Activated T-helper 17 cell treated with anti-CD3 and anti-CD28 coated beads, Interleukin-2, amount 50 U/mL, for 72 hours (primary cell): ENCODE measurements at regions not wholly inside any gene's neighbourhood (a gene's known extent, or its start where the extent isn't known, plus 50 kb on each side); places are given as distances from the start of the nearest gene placed in this dataset.
"Not testable (repeated sequence)": the region's sequence is repeated elsewhere in the genome, so short reads cannot be mapped to it uniquely, and the experiment has no call there.

Source experiments
- ATAC-seq: fragments of 150-1000 bp; cut with Tn5 transposase; replicated peaks from 2 replicates; pipeline ENCODE4 v1.10.0; 2021; ENCODE audit warnings: mild to moderate bottlenecking, moderate library complexity
- H3K27ac Mint-ChIP-seq: one replicate; pipeline ENCODE4 v1.8.0; 2022; ENCODE audit warnings: mixed read lengths
- H3K27me3 Mint-ChIP-seq: one replicate; pipeline ENCODE4 v1.8.0; 2022; ENCODE audit warnings: mixed read lengths
- H3K36me3 Mint-ChIP-seq: one replicate; pipeline ENCODE4 v1.8.0; 2022; ENCODE audit warnings: low read depth, mild to moderate bottlenecking, mixed read lengths
- H3K4me1 Mint-ChIP-seq: one replicate; pipeline ENCODE4 v1.8.0; 2022; ENCODE audit warnings: mixed read lengths
- H3K4me3 Mint-ChIP-seq: one replicate; pipeline ENCODE4 v1.8.0; 2022; ENCODE audit warnings: mild to moderate bottlenecking, mixed read lengths
- H3K9me3 Mint-ChIP-seq: one replicate; pipeline ENCODE4 v1.8.0; 2022; ENCODE audit warnings: mixed read lengths

- Mint-ChIP-seq H3K27ac (no peak overlapping the region), H3K9me3 (no peaks in the 10 kb centered on the region), H3K27me3 (no peaks in the 10 kb centered on the region), H3K4me3 (no peak overlapping the region), H3K36me3 (no peaks in the 10 kb centered on the region), H3K4me1 (no peaks in the 10 kb centered on the region)
- no peak for ATAC-seq
Measured at GRCh38 chr4:24190761-24191695, 301.2 kb upstream of the PPARGC1A start.

DNA sequence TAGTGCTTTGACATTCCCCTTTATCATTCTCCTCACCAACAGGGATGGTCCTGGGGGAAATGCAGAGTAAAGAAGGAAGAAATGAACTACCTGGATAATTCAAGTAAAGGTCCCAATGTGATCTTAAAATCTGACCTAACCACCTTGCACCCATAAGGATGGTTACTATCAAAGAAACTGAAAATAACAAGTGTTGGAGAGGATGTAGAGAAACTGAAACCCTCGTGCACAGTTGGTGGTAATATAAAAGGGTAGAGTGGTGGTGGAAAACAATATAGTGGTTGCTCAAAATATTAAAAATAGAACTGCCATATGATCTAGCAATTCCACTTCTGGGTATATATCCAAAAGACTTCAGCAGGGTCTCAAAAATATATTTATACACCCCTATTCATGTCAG lies 298.6 kb upstream of the PPARGC1A start:
- no peak overlapping the region for H3K4me3 Mint-ChIP-seq
- no peaks in the 10 kb centered on the region for H3K9me3 Mint-ChIP-seq
- no peak overlapping the region for H3K27ac Mint-ChIP-seq
- no peak for ATAC-seq
- no peaks in the 10 kb centered on the region for H3K4me1 Mint-ChIP-seq
- no peaks in the 10 kb centered on the region for H3K36me3 Mint-ChIP-seq
- H3K27me3 Mint-ChIP-seq: no peaks in the 10 kb centered on the region

DNA sequence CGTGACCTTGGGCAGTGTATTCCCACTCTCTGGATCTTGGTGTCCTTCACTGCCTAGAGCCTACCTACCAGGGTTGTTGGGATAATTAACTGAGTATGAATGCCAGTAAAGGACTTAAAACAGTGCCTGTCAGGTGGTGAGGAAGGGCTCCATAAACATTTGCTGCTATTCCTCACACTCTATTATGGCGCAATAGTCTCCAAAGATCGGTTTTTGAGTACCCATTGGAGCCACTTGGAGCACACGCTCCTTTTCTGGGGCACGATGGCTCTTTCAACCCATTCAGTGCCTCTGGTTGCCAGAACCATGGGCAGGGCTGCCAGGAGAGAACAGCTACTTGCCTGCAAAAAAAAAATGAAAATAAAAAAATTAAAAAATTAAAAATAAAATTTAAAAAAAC lies 296.6 kb upstream of the PPARGC1A start:
- Mint-ChIP-seq H3K4me1 (no peaks in the 10 kb centered on the region), H3K27ac (no peak overlapping the region), H3K36me3 (no peaks in the 10 kb centered on the region), H3K9me3 (no peaks in the 10 kb centered on the region), H3K4me3 (no peak overlapping the region), H3K27me3 (no peaks in the 10 kb centered on the region)
- no peak for ATAC-seq

GRCh38 chr4:24181005-24181404 lies 291.2 kb upstream of the PPARGC1A start:
- Mint-ChIP-seq H3K27me3 (no peaks in the 10 kb centered on the region), H3K9me3 (peaks cover 5% of the 10 kb centered on the region), H3K4me3 (no peak overlapping the region), H3K36me3 (no peaks in the 10 kb centered on the region), H3K27ac (no peak overlapping the region), H3K4me1 (no peaks in the 10 kb centered on the region)
- ATAC-seq: no peak

- no peaks in the 10 kb centered on the region for H3K4me1 Mint-ChIP-seq
- no peak for ATAC-seq
- H3K4me3 Mint-ChIP-seq: no peak overlapping the region
- H3K9me3 Mint-ChIP-seq: peaks cover 8% of the 10 kb centered on the region
- H3K27ac Mint-ChIP-seq: no peak overlapping the region
- H3K27me3 Mint-ChIP-seq: no peaks in the 10 kb centered on the region
- H3K36me3 Mint-ChIP-seq: no peaks in the 10 kb centered on the region
Measured at GRCh38 chr4:24180586-24180985, 290.7 kb upstream of the PPARGC1A start.

DNA sequence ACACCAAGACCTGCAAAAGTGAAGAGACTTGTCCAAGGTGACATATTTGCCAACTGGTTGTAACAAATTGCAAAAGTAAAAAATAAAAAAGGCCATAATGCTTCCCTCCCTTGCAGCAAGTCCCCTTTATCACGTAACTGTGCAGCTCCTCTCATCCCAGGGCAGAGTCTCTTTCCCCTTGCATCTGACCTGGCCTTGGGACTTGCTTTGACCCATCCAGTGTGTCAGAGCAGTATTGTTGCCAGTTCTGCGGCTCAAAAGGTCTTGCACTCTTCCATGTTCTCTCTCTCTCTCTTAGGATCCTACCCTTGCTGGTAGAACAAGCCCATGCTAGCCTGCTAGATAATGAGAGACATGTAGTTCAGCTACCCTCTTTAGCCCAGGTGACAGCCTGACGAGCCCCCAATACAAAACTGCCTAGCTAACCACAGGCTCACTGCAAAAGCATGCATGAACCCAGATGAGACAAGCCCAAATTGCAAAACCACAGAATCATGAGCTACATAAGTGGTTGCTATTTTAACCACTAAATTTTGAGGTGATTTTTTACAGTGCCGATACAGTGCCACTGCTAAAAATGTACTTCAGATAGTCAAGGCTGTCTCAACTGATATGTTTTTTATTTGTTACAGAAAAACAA lies 289.5 kb upstream of the PPARGC1A start:
- H3K36me3 Mint-ChIP-seq: no peaks in the 10 kb centered on the region

DNA sequence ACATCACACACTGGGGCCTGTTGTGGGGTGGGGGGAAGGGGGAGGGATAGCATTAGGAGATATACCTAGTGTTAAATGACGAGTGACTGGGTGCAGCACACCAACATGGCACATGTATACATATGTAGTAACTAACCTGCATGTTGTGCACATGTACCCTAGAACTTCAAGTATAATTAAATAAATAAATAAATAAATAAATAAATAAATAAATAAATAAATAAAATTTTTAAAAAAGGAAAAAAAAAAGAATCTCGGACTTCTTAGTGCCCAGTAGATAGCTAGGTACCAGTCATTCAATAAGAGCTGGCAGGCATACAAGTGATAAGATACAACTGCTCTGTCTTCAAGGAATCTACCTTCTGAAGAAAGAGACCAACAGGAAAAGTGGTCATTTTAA lies 287.6 kb upstream of the PPARGC1A start:
- not testable (repeated sequence) for H3K4me1 Mint-ChIP-seq, H3K36me3 Mint-ChIP-seq
- H3K9me3 Mint-ChIP-seq: peaks cover 15% of the 10 kb centered on the region

More for the DNA sequence above, 289.5 kb upstream of the PPARGC1A start:
- Mint-ChIP-seq H3K27me3 (no peaks in the 10 kb centered on the region), H3K4me1 (no peaks in the 10 kb centered on the region), H3K27ac (no peak overlapping the region), H3K4me3 (no peak overlapping the region), H3K9me3 (peaks cover 12% of the 10 kb centered on the region)
- ATAC-seq: no peak

DNA sequence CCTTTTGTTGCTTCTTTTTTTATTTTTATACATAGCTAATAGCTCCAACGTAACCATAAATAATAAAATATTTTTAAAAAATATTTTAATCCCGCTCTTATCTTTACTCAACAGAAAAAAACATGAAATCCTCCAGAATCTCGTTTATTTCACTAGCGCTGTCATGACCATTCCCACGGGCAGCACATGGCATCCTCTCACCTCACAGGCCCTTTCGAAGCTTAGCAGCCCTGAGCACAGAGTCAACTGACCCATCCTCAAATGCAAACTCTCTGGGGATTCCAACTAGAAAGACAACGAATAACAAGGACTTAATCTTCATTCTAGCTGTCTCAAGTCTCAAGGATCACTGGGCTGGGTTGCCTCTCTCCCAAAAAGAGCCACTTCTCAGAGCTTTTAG lies 285.9 kb upstream of the PPARGC1A start:
- ATAC-seq: no peak
- no peaks in the 10 kb centered on the region for H3K4me1 Mint-ChIP-seq
- H3K9me3 Mint-ChIP-seq: peaks cover 19% of the 10 kb centered on the region
- no peaks in the 10 kb centered on the region for H3K36me3 Mint-ChIP-seq
- no peak overlapping the region for H3K4me3 Mint-ChIP-seq
- no peaks in the 10 kb centered on the region for H3K27me3 Mint-ChIP-seq
- no peak overlapping the region for H3K27ac Mint-ChIP-seq

More for the DNA sequence above, 287.6 kb upstream of the PPARGC1A start:
- not testable (repeated sequence) for H3K27ac Mint-ChIP-seq, H3K27me3 Mint-ChIP-seq, H3K4me3 Mint-ChIP-seq, ATAC-seq

DNA sequence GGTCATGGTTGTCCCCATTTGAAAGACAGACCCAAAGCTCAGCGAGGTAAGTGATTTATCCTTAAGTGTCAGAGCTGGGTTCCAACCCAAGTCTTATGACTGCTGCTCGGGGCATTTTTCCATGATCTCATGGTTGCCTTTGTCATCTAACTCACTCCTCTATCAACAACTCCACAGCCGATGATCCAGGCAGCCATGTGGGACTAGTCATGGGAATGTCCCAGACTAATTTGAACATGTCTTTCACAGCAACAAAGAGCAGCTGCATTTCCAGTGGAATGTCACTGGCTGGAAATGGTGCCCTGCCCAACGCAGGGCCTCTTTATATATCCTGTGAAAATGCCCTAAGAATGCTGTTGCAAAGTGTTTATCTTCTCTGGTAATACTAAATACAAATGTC lies 284.8 kb upstream of the PPARGC1A start:
- H3K36me3 Mint-ChIP-seq: no peaks in the 10 kb centered on the region
- H3K27me3 Mint-ChIP-seq: no peaks in the 10 kb centered on the region
- H3K27ac Mint-ChIP-seq: no peak overlapping the region
- H3K4me1 Mint-ChIP-seq: no peaks in the 10 kb centered on the region
- H3K9me3 Mint-ChIP-seq: peaks cover 19% of the 10 kb centered on the region
- no peak overlapping the region for H3K4me3 Mint-ChIP-seq
- ATAC-seq: no peak

- H3K4me3 Mint-ChIP-seq: no peak overlapping the region
- H3K36me3 Mint-ChIP-seq: no peaks in the 10 kb centered on the region
- no peak for ATAC-seq
- H3K27me3 Mint-ChIP-seq: no peaks in the 10 kb centered on the region
- no peak overlapping the region for H3K27ac Mint-ChIP-seq
- peaks cover 23% of the 10 kb centered on the region for H3K9me3 Mint-ChIP-seq
- no peaks in the 10 kb centered on the region for H3K4me1 Mint-ChIP-seq
Measured at GRCh38 chr4:24172406-24172805, 282.6 kb upstream of the PPARGC1A start.

DNA sequence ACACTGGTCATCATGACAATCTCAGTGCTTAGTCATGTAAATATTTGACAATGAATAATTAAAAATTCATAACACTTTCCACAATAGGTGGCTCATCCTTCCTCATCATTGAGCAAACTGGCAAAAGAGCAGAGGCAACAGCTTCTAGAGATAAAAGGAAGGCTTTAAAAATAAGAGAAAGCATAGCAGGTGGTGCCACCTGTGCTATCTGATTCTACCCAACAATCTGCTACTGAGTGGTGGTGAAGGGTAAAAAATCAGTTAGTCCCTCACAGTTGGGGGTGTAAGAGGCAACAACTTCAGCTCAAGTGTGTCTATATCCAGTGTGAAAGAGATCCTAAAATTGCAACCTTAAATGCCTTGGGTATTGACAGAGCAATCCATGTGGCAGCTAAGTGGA lies 280.1 kb upstream of the PPARGC1A start:
- no peak for ATAC-seq
- no peak overlapping the region for H3K4me3 Mint-ChIP-seq

DNA sequence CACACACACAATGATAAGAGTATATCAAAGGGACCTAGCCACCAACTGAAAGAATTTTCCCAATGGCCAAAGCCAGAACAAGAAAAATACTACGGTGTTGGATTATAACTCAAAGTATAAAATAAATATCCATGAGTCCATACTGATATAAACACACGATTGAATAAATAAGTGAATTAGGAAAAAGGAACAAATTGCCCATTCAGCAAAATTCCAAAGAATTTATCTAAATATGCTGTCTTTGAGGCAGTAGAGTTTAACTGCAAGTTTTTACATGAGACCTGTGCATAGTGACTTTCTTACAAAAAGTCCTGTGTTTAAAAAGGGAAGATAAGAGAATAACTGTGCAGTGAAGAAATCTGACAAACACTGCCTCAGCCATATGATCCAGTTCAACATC lies 278.8 kb upstream of the PPARGC1A start:
- H3K9me3 Mint-ChIP-seq: peaks cover 16% of the 10 kb centered on the region
- no peak overlapping the region for H3K27ac Mint-ChIP-seq
- H3K36me3 Mint-ChIP-seq: no peaks in the 10 kb centered on the region
- no peak overlapping the region for H3K4me3 Mint-ChIP-seq
- no peaks in the 10 kb centered on the region for H3K27me3 Mint-ChIP-seq
- H3K4me1 Mint-ChIP-seq: no peaks in the 10 kb centered on the region
- ATAC-seq: no peak

More for the DNA sequence above, 280.1 kb upstream of the PPARGC1A start:
- H3K27ac Mint-ChIP-seq: no peak overlapping the region
- H3K4me1 Mint-ChIP-seq: no peaks in the 10 kb centered on the region
- peaks cover 20% of the 10 kb centered on the region for H3K9me3 Mint-ChIP-seq
- no peaks in the 10 kb centered on the region for H3K27me3 Mint-ChIP-seq
- no peaks in the 10 kb centered on the region for H3K36me3 Mint-ChIP-seq

DNA sequence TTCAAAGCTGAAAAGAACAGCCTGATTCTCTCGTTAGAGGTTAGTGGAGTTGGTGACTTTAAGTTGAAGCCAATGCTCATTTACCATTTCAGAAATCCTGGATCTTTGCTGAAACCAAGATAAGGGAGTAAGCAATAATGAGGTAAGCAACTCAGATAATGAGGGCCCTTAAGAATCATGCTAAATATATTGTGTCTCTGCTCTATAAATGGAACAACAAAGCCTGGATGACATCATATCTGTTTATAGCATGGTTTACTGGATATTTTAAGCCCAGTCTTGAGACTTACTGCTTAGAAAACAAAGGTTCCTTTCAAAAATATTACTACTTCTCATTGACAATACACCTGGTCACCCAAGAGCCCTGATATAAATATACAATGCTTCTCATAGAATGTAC lies 276.7 kb upstream of the PPARGC1A start:
- no peak for ATAC-seq
- Mint-ChIP-seq H3K27me3 (no peaks in the 10 kb centered on the region), H3K4me3 (no peak overlapping the region), H3K36me3 (no peaks in the 10 kb centered on the region), H3K27ac (no peak overlapping the region), H3K9me3 (peaks cover 13% of the 10 kb centered on the region), H3K4me1 (no peaks in the 10 kb centered on the region)

DNA sequence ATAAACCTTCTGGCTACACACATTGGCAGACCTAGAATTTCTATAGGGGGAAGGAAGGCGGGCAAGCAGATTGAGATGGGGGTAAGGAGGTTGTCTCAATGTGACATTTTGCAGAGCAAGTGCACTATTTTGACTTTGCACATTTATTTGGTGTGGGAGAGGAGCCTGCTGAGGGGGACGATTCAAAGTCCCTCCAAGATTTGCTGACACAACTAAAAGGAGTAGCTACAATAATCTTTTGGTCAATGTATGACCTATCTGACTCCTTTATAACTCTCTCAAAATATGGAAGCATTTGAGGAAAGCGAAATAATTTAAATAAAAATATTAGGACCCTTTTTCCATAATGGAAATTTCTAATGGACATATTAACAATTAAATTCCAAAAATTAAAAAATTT lies 274.9 kb upstream of the PPARGC1A start:
- H3K9me3 Mint-ChIP-seq: peaks cover 10% of the 10 kb centered on the region

DNA sequence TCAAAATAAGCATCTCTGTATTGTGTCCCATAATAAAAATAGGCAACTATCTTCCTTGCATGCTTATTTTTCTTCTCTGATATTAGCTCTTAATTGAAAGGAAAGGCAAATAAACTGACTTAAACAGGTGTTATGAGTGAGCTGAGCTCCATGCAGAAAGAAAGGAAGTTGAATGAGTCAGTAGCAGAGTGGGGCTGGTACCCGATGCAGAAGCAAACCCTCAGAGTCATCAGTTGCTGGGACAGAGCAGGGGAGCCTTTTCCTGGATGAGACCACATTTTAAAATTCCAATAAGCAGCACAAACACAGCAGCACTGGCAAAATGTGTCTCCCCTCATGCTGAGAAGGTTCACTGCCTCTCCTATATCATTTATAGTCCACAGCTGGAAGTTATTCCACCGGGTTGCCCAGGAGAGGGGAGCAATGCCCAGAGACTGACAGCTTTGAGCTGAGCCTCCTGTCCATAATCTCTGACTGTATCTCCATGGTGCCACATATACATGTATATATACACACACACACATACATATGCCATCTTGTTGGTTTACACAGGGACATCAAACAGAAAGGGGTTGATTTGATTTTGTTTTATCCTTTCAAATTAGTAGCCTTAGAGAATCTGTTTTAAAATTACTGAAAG lies 274.3 kb upstream of the PPARGC1A start:
- Mint-ChIP-seq H3K4me1 (no peaks in the 10 kb centered on the region), H3K36me3 (no peaks in the 10 kb centered on the region), H3K4me3 (no peak overlapping the region), H3K27me3 (no peaks in the 10 kb centered on the region), H3K9me3 (peaks cover 10% of the 10 kb centered on the region), H3K27ac (no peak overlapping the region)
- ATAC-seq: no peak

More for the DNA sequence above, 274.9 kb upstream of the PPARGC1A start:
- Mint-ChIP-seq H3K36me3 (no peaks in the 10 kb centered on the region), H3K27ac (no peak overlapping the region), H3K4me3 (no peak overlapping the region), H3K27me3 (no peaks in the 10 kb centered on the region), H3K4me1 (no peaks in the 10 kb centered on the region)
- ATAC-seq: no peak
